ENCODE measurements at regions not wholly inside any gene's neighbourhood (a gene's known extent, or its start where the extent isn't known, plus 50 kb on each side); places are given as distances from the start of the nearest gene placed in this dataset.

GRCh38 chr3:23094890-23095462 is 108.2 kb upstream of the UBE2E2 start:
- Histone ChIP-seq H3K27me3 (ENCODE audit: insufficient read depth, low read length) (no peaks in the 10 kb centered on the region), H3K79me2 (ENCODE audit: insufficient read depth, low read length) (no peaks in the 10 kb centered on the region), H2AFZ (ENCODE audit: low read length) (no peak overlapping the region), H3K4me1 (ENCODE audit: insufficient read depth, low read length) (no peaks in the 10 kb centered on the region), H3K27ac (ENCODE audit: low read depth, low read length) (no peak overlapping the region), H3K36me3 (ENCODE audit: insufficient read depth, low read length) (no peaks in the 10 kb centered on the region), H3K9me3 (ENCODE audit: low read depth, low read length) (no peaks in the 10 kb centered on the region), H4K20me1 (ENCODE audit: insufficient read depth, low read length) (no peaks in the 10 kb centered on the region), H3K4me3 (ENCODE audit: insufficient read depth, low read length) (no peak overlapping the region), H3K4me2 (ENCODE audit: insufficient read depth, low read length) (no peak overlapping the region)
- TF ChIP-seq, protein P1, sequence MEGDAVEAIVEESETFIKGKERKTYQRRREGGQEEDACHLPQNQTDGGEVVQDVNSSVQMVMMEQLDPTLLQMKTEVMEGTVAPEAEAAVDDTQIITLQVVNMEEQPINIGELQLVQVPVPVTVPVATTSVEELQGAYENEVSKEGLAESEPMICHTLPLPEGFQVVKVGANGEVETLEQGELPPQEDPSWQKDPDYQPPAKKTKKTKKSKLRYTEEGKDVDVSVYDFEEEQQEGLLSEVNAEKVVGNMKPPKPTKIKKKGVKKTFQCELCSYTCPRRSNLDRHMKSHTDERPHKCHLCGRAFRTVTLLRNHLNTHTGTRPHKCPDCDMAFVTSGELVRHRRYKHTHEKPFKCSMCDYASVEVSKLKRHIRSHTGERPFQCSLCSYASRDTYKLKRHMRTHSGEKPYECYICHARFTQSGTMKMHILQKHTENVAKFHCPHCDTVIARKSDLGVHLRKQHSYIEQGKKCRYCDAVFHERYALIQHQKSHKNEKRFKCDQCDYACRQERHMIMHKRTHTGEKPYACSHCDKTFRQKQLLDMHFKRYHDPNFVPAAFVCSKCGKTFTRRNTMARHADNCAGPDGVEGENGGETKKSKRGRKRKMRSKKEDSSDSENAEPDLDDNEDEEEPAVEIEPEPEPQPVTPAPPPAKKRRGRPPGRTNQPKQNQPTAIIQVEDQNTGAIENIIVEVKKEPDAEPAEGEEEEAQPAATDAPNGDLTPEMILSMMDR (IDR thresholded peaks at IDR 0.05; ENCODE audit: extremely low read depth, low read depth, low read length) = no peak
- no peak for DNase-seq (ENCODE audit: insufficient read length, low spot score, missing footprints)

DNA sequence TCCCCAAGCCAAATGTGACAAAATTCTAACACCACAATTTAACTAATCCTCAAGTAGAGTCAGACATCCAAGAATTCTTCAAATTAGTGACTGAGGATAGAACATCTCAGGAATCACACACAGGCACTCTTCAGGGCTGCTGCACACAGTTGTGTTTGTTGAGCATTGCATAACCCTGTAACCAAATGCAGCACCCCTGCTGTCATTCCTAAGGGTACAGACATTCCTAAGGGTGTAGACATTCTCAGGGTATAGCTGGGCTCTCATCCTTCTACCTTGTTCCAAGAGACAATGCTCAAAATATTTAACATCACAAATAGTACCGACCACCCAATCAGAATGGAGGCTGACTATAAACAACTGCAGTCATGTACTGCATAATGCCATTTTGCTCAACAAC is 107.1 kb upstream of the UBE2E2 start:
- Histone ChIP-seq H4K20me1 (ENCODE audit: insufficient read depth, low read length) (no peaks in the 10 kb centered on the region), H3K4me2 (ENCODE audit: insufficient read depth, low read length) (no peak overlapping the region), H3K4me3 (ENCODE audit: insufficient read depth, low read length) (no peak overlapping the region), H3K4me1 (ENCODE audit: insufficient read depth, low read length) (no peaks in the 10 kb centered on the region), H2AFZ (ENCODE audit: low read length) (no peak overlapping the region), H3K27ac (ENCODE audit: low read depth, low read length) (no peak overlapping the region), H3K9me3 (ENCODE audit: low read depth, low read length) (no peaks in the 10 kb centered on the region), H3K36me3 (ENCODE audit: insufficient read depth, low read length) (no peaks in the 10 kb centered on the region), H3K79me2 (ENCODE audit: insufficient read depth, low read length) (no peaks in the 10 kb centered on the region), H3K27me3 (ENCODE audit: insufficient read depth, low read length) (no peaks in the 10 kb centered on the region)
- no peak for DNase-seq (ENCODE audit: insufficient read length, low spot score, missing footprints)
- TF ChIP-seq, protein P1 (IDR thresholded peaks at IDR 0.05; ENCODE audit: extremely low read depth, low read depth, low read length) = no peak

DNA sequence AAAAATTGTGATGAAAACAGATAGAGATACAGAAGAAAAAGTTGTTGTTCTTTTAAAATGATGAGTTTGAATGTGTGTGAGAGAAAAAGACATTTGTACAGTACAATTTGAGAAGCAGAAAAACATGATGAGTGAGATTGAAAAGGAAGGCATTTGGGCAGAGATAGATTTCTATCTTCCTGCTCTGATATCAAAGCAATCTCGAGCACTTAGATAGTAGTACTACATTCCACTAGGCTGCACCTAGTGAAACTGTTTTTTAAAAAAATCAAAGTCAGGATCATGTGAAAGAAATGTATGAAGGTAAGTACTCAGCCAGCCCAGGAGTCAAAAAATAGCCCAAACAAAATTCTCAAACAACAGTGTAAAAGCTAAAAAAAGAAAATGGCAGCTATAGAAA is 104.1 kb upstream of the UBE2E2 start:
- H3K4me2 ChIP-seq (ENCODE audit: insufficient read depth, low read length) = no peak overlapping the region
- no peaks in the 10 kb centered on the region for H3K27me3 ChIP-seq (ENCODE audit: insufficient read depth, low read length)
- no peak overlapping the region for H3K4me3 ChIP-seq (ENCODE audit: insufficient read depth, low read length)
- no peak overlapping the region for H2AFZ ChIP-seq (ENCODE audit: low read length)
- H3K4me1 ChIP-seq (ENCODE audit: insufficient read depth, low read length) = no peaks in the 10 kb centered on the region
- no peaks in the 10 kb centered on the region for H3K9me3 ChIP-seq (ENCODE audit: low read depth, low read length)
- TF ChIP-seq, protein P1 (IDR thresholded peaks at IDR 0.05; ENCODE audit: extremely low read depth, low read depth, low read length) = no peak
- no peak for DNase-seq (ENCODE audit: insufficient read length, low spot score, missing footprints)
- no peaks in the 10 kb centered on the region for H4K20me1 ChIP-seq (ENCODE audit: insufficient read depth, low read length)
- no peaks in the 10 kb centered on the region for H3K79me2 ChIP-seq (ENCODE audit: insufficient read depth, low read length)
- no peaks in the 10 kb centered on the region for H3K36me3 ChIP-seq (ENCODE audit: insufficient read depth, low read length)
- no peak overlapping the region for H3K27ac ChIP-seq (ENCODE audit: low read depth, low read length)

DNA sequence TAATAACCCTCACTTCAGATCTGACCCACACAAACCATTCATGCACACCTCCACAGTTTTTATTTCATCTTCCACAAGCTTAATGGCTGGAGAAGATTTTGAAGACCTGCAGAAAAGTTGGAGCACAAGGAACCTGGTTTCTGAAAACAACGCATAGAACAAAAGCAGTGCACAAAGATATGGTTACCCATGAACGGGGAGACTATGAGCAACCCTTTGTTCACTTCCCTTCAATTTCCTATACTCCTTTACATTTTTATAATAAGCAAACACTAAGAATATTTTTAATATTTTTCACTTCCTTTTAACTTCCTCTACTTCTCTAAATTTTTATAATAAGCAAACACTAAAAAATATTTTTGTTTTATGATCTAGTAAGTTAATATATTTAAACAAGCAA is 103.5 kb upstream of the UBE2E2 start:
- no peak overlapping the region for H3K4me2 ChIP-seq (ENCODE audit: insufficient read depth, low read length)
- no peak overlapping the region for H3K4me3 ChIP-seq (ENCODE audit: insufficient read depth, low read length)
- no peaks in the 10 kb centered on the region for H3K27me3 ChIP-seq (ENCODE audit: insufficient read depth, low read length)
- no peaks in the 10 kb centered on the region for H3K9me3 ChIP-seq (ENCODE audit: low read depth, low read length)
- no peak overlapping the region for H2AFZ ChIP-seq (ENCODE audit: low read length)
- no peak overlapping the region for H3K27ac ChIP-seq (ENCODE audit: low read depth, low read length)
- TF ChIP-seq, protein P1 (IDR thresholded peaks at IDR 0.05; ENCODE audit: extremely low read depth, low read depth, low read length) = no peak
- no peak for DNase-seq (ENCODE audit: insufficient read length, low spot score, missing footprints)
- H3K4me1 ChIP-seq (ENCODE audit: insufficient read depth, low read length) = no peaks in the 10 kb centered on the region
- no peaks in the 10 kb centered on the region for H3K36me3 ChIP-seq (ENCODE audit: insufficient read depth, low read length)
- H4K20me1 ChIP-seq (ENCODE audit: insufficient read depth, low read length) = no peaks in the 10 kb centered on the region
- no peaks in the 10 kb centered on the region for H3K79me2 ChIP-seq (ENCODE audit: insufficient read depth, low read length)
